ENCODE measurements at regions not wholly inside any gene's neighbourhood (a gene's known extent, or its start where the extent isn't known, plus 50 kb on each side); places are given as distances from the start of the nearest gene placed in this dataset.

DNA sequence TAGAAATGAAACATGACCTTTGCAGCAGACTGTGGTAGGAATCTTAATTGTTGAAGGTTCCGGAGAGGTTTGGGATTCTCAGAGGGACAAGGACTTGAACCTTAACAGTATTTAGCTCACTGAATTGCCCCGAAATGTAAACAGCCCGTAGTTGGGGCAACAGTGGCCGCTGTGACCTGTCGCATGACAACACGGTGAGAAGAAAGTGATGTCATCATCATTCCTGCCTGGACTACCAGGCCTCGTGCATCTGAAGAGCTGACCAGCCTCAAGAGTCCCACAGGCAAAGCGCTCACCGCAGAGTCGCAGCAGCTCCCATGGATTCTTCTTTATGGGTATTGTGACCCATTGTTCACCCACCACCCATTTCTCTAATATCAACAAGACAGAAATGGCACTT is 250.6 kb downstream of the KLF6 start:
- no peak for TF ChIP-seq REST (IDR thresholded peaks at IDR 0.05; ENCODE audit: insufficient read depth in 1 of 2, low read depth in 2 of 2, low read length in 2 of 2)
- no peak for TF ChIP-seq POLR2AphosphoS5 (IDR thresholded peaks at IDR 0.05; ENCODE audit: low read depth, low read length)
- no peak for TF ChIP-seq SIN3A (IDR thresholded peaks at IDR 0.05; ENCODE audit: borderline replicate concordance, insufficient read depth, low read length)
- TF ChIP-seq TAF1 (IDR thresholded peaks at IDR 0.05; ENCODE audit: borderline replicate concordance, insufficient read depth, low read length): no peak
- no peak for TF ChIP-seq FOXP2 (optimal IDR thresholded peaks at IDR 0.05; ENCODE audit: borderline replicate concordance, extremely low read depth, extremely low read length, insufficient read depth)
